ENCODE measurements at regions not wholly inside any gene's neighbourhood (a gene's known extent, or its start where the extent isn't known, plus 50 kb on each side); places are given as distances from the start of the nearest gene placed in this dataset.

GRCh38 chr12:38402811-38403210, 86.2 kb downstream of the ALG10B start:
- no peak for TF ChIP-seq CTCF (IDR thresholded peaks at IDR 0.05)
- TF ChIP-seq POLR2A (IDR thresholded peaks at IDR 0.05) = no peak

All from right lobe of liver (tissue), 4 donors.